GM23248 (cell line): ENCODE measurements at regions not wholly inside any gene's neighbourhood (a gene's known extent, or its start where the extent isn't known, plus 50 kb on each side); places are given as distances from the start of the nearest gene placed in this dataset.

Experiments
- EZH2 ChIP-seq: fragments of 200-600 bp; sonication (generic); IDR thresholded peaks from 2 replicates; pipeline ENCODE4 v1.6.1; 2018; ENCODE audit warnings: antibody characterized with exemption, mild to moderate bottlenecking; ENCODE audit not compliant: insufficient read depth, poor library complexity, severe bottlenecking
- EZH2phosphoT487 ChIP-seq: fragments of 200-600 bp; sonication (generic); IDR thresholded peaks from 2 replicates; pipeline ENCODE4 v1.6.1; 2018; ENCODE audit warnings: antibody characterized with exemption, moderate library complexity, mild to moderate bottlenecking, low read depth; ENCODE audit not compliant: insufficient read depth

DNA sequence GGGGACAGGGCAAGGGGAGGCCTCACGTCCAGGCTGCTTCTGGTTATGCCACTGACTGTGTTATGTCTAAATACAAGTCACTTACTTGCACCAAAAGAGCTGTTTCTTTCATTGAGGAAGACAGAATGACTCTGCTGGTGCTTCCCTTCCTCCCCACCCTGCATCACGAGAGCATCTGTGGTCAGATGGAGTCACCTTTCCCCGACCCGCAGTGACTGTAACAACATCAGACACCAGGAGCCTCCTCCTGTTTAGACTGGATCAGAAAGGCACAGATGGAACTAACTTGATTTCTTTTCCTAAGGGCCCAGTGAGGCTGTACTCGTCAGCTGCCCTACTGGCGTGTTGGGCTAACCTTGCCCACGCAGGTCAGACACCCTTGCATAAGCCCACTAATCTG is 90.3 kb upstream of the ZNF536 start:
- TF ChIP-seq EZH2phosphoT487 = no peak
- no peak for TF ChIP-seq EZH2
